Sigmoid colon (tissue), 6 donors: ENCODE measurements at regions not wholly inside any gene's neighbourhood (a gene's known extent, or its start where the extent isn't known, plus 50 kb on each side); places are given as distances from the start of the nearest gene placed in this dataset.

Source experiments
- DNase-seq: peaks from one replicate; pipeline ENCODE4 v3.0.0-alpha.2; 2019
- H3K27ac ChIP-seq, 4 donors: fragments of 200-600 bp; sonication (generic); one replicate each; pipeline ENCODE4 v1.5.1; 2016 to 2019; ENCODE audit warnings: mild to moderate bottlenecking in 1 of 4
- H3K27me3 ChIP-seq, 3 donors: fragments of 200-600 bp; sonication (generic); one replicate each; pipeline ENCODE4 v1.5.1; 2019; ENCODE audit warnings: mild to moderate bottlenecking in 1 of 3
- H3K36me3 ChIP-seq, 4 donors: fragments of 200-600 bp; sonication (generic); one replicate each; pipeline ENCODE4 v1.5.1; 2016 to 2019
- H3K4me1 ChIP-seq, 4 donors: fragments of 200-600 bp; sonication (generic); one replicate each; pipeline ENCODE4 v1.5.1; 2017 to 2019
- H3K4me3 ChIP-seq, 4 donors: fragments of 200-600 bp; sonication (generic); one replicate each; pipeline ENCODE4 v1.5.1; 2017 to 2019; ENCODE audit warnings: mild to moderate bottlenecking in 2 of 4, moderate library complexity in 1 of 4
- H3K9me3 ChIP-seq, 4 donors: fragments of 200-600 bp in 3 of 4; sonication (generic) in 3 of 4; one replicate each; pipeline versions ENCODE4 v1.5.1 to v1.6.1; 2013 to 2019
- CTCF ChIP-seq, 4 experiments: fragments of 450-650 bp in 3 of 4; fragments of 200-600 bp in 1 of 4; IDR thresholded peaks; one replicate each; pipeline ENCODE4 v1.5.1; 2016 to 2019; ENCODE audit warnings: antibody characterized with exemption in 4 of 4, mild to moderate bottlenecking in 3 of 4, moderate library complexity in 2 of 4
- EP300 ChIP-seq, 4 donors: sonication (generic); formaldehyde crosslinking; IDR thresholded peaks; one replicate each; pipeline ENCODE4 v1.6.1; 2017; ENCODE audit warnings: antibody characterized with exemption in 4 of 4
- POLR2A ChIP-seq, 2 donors: fragments of 450-650 bp; IDR thresholded peaks; one replicate each; pipeline ENCODE4 v1.6.1; 2016; ENCODE audit warnings: antibody characterized with exemption in 2 of 2, mild to moderate bottlenecking in 2 of 2, moderate library complexity in 2 of 2
- POLR2AphosphoS5 ChIP-seq, 4 donors: sonication (generic); formaldehyde crosslinking; IDR thresholded peaks; one replicate each; pipeline ENCODE4 v1.6.1; 2017; ENCODE audit warnings: antibody characterized with exemption in 4 of 4
- WGBS, 2 donors: extraction: QIAGEN DNeasy Blood & Tissue Kit; methylation state at CpG; one replicate each; pipeline ENCODE4 v1.1.7; 2013; 5-methylcytosine and 5-hydroxymethylcytosine counted together
- intact Hi-C: fragments of 100-400 bp; cut with DNase I; formaldehyde crosslinking; loops from one replicate; pipeline ENCODE4 v1.15.1; 2023
- donor health status: healthy with polysubstance abuse.
- donor health status: healthy.

- Histone ChIP-seq H3K4me3 (no peak overlapping the region), H3K9me3 (peaks cover 0 to 4% (median 0%) of the 10 kb centered on the region in 4 donors), H3K36me3 (no peaks in the 10 kb centered on the region), H3K27ac (no peak overlapping the region), H3K27me3 (no peaks in the 10 kb centered on the region), H3K4me1 (no peaks in the 10 kb centered on the region)
- DNase-seq: no peak
- TF ChIP-seq CTCF (IDR thresholded peaks at IDR 0.05): no peak
- no peak for TF ChIP-seq EP300 (IDR thresholded peaks at IDR 0.05)
- no peak for TF ChIP-seq POLR2AphosphoS5 (IDR thresholded peaks at IDR 0.05)
- no peak for TF ChIP-seq POLR2A (IDR thresholded peaks at IDR 0.05)
- 35 to 55% methylated on average over 1 of the region's 1 CpG for WGBS, 2 donors
- intact Hi-C loops: no loop called here
Observed at GRCh38 chr5:27818888-27819287, 780.5 kb upstream of the CDH9 start.

- TF ChIP-seq EP300 (IDR thresholded peaks at IDR 0.05) (no peak), POLR2AphosphoS5 (IDR thresholded peaks at IDR 0.05) (no peak), POLR2A (IDR thresholded peaks at IDR 0.05) (no peak), CTCF (IDR thresholded peaks at IDR 0.05) (no peak)
- Histone ChIP-seq H3K27me3 (no peaks in the 10 kb centered on the region), H3K4me1 (no peaks in the 10 kb centered on the region), H3K9me3 (no peaks in the 10 kb centered on the region), H3K4me3 (no peak overlapping the region), H3K36me3 (no peaks in the 10 kb centered on the region), H3K27ac (no peak overlapping the region)
- 0 to 4% methylated on average over 1 of the region's 1 CpG for WGBS, 2 donors
- DNase-seq: no peak
- intact Hi-C loops: no loop called here
Observed at GRCh38 chr5:27814983-27815382, 776.6 kb upstream of the CDH9 start.

GRCh38 chr5:27814286-27814685 is 775.9 kb upstream of the CDH9 start:
- Histone ChIP-seq H3K9me3 (no peaks in the 10 kb centered on the region), H3K27me3 (no peaks in the 10 kb centered on the region), H3K4me3 (no peak overlapping the region), H3K27ac (no peak overlapping the region), H3K36me3 (no peaks in the 10 kb centered on the region), H3K4me1 (no peaks in the 10 kb centered on the region)
- WGBS, 2 donors: 39 to 76% methylated on average over 1 of the region's 1 CpG
- intact Hi-C loops: no loop called here
- no peak for TF ChIP-seq CTCF (IDR thresholded peaks at IDR 0.05)
- TF ChIP-seq POLR2AphosphoS5 (IDR thresholded peaks at IDR 0.05): no peak
- no peak for TF ChIP-seq POLR2A (IDR thresholded peaks at IDR 0.05)
- no peak for TF ChIP-seq EP300 (IDR thresholded peaks at IDR 0.05)
- no peak for DNase-seq

- Histone ChIP-seq H3K4me3 (no peak overlapping the region), H3K27ac (no peak overlapping the region), H3K36me3 (no peaks in the 10 kb centered on the region), H3K27me3 (no peaks in the 10 kb centered on the region), H3K4me1 (no peaks in the 10 kb centered on the region), H3K9me3 (no peaks in the 10 kb centered on the region)
- WGBS, 2 donors: 82 to 85% methylated on average over 5 of the region's 5 CpGs
- intact Hi-C loops: no loop called here
- no peak for DNase-seq
- TF ChIP-seq POLR2A (IDR thresholded peaks at IDR 0.05): no peak
- TF ChIP-seq EP300 (IDR thresholded peaks at IDR 0.05): no peak
- no peak for TF ChIP-seq POLR2AphosphoS5 (IDR thresholded peaks at IDR 0.05)
- TF ChIP-seq CTCF (IDR thresholded peaks at IDR 0.05): no peak
Observed at GRCh38 chr5:27810458-27810857, 772.1 kb upstream of the CDH9 start.

GRCh38 chr5:27797220-27797619 is 758.8 kb upstream of the CDH9 start:
- no peaks in the 10 kb centered on the region for H3K4me1 ChIP-seq
- H3K27me3 ChIP-seq: no peaks in the 10 kb centered on the region
- intact Hi-C loops: no loop called here
- TF ChIP-seq CTCF (IDR thresholded peaks at IDR 0.05) (no peak), POLR2AphosphoS5 (IDR thresholded peaks at IDR 0.05) (no peak), EP300 (IDR thresholded peaks at IDR 0.05) (no peak), POLR2A (IDR thresholded peaks at IDR 0.05) (no peak)
- H3K36me3 ChIP-seq: no peaks in the 10 kb centered on the region
- peaks cover 0 to 2% (median 0%) of the 10 kb centered on the region in 4 donors for H3K9me3 ChIP-seq
- H3K27ac ChIP-seq: no peak overlapping the region
- no peak overlapping the region for H3K4me3 ChIP-seq
- peak; percentile 20 for DNase-seq
- WGBS, 2 donors: 95 to 96% methylated on average over 1 of the region's 1 CpG
